ENCODE measurements at regions not wholly inside any gene's neighbourhood (a gene's known extent, or its start where the extent isn't known, plus 50 kb on each side); places are given as distances from the start of the nearest gene placed in this dataset.

- Histone ChIP-seq H3K79me2 (ENCODE audit: control insufficient read depth, insufficient read depth, low read length) (no peaks in the 10 kb centered on the region), H3K4me2 (ENCODE audit: control insufficient read depth, extremely low read depth, insufficient read depth, low read depth, low read length) (no peak overlapping the region), H3K36me3 (ENCODE audit: control insufficient read depth in 2 of 2, extremely low read depth in 1 of 2, insufficient read depth in 2 of 2, low read length in 2 of 2) (no peaks in the 10 kb centered on the region), H3K4me1 (ENCODE audit: control insufficient read depth, extremely low read depth, insufficient read depth, low read length) (peaks cover 10% of the 10 kb centered on the region), H3K9me1 (ENCODE audit: control insufficient read depth, extremely low read depth, insufficient read depth, low read length) (no peaks in the 10 kb centered on the region), H4K20me1 (ENCODE audit: control insufficient read depth, extremely low read depth, insufficient read depth, low read length) (no peaks in the 10 kb centered on the region), H3K27me3 (ENCODE audit: control insufficient read depth, extremely low read depth, insufficient read depth, low read length) (no peaks in the 10 kb centered on the region), H3K27ac (ENCODE audit: control insufficient read depth, insufficient read depth, low read length) (no peak overlapping the region), H3K9ac (ENCODE audit: control insufficient read depth, extremely low read depth, insufficient read depth, low read length) (no peak overlapping the region), H3K4me3 (ENCODE audit: control insufficient read depth in 2 of 3, extremely low read depth in 1 of 3, insufficient read depth in 2 of 3, low read depth in 1 of 3, low read length in 3 of 3) (no peak overlapping the region), H2AFZ (ENCODE audit: control insufficient read depth, low read length) (no peak overlapping the region), H3K9me3 (ENCODE audit: control insufficient read depth, low read depth, low read length) (peaks cover 1% of the 10 kb centered on the region)
- dilution Hi-C loops (cut with MboI; ENCODE audit: extremely low pct_ligation_motif_present, low sequenced_read_pairs): no loop called here
- no peak for DNase-seq (ENCODE audit: low read depth, low spot score)
- TF ChIP-seq CTCF (optimal IDR thresholded peaks at IDR 0.05 in 1 of 3, IDR thresholded peaks at IDR 0.05 in 1 of 3, conservative IDR thresholded peaks at IDR 0.05 in 1 of 3; ENCODE audit: extremely low read depth in 1 of 3, insufficient read depth in 2 of 3, low read length in 3 of 3) (no peak), EZH2 (IDR thresholded peaks at IDR 0.05; ENCODE audit: low read length) (no peak)
- no peak for FAIRE-seq
Observed at GRCh38 chr5:71832812-71833715, 114.0 kb downstream of the CARTPT start.

GRCh38 chr5:71834601-71835000 lies 115.5 kb downstream of the CARTPT start:
- no peak for DNase-seq (ENCODE audit: low read depth, low spot score)
- dilution Hi-C loops (cut with MboI; ENCODE audit: extremely low pct_ligation_motif_present, low sequenced_read_pairs): no loop called here
- Histone ChIP-seq H3K27me3 (ENCODE audit: control insufficient read depth, extremely low read depth, insufficient read depth, low read length) (no peaks in the 10 kb centered on the region), H3K4me3 (ENCODE audit: control insufficient read depth in 2 of 3, extremely low read depth in 1 of 3, insufficient read depth in 2 of 3, low read depth in 1 of 3, low read length in 3 of 3) (no peak overlapping the region), H3K4me2 (ENCODE audit: control insufficient read depth, extremely low read depth, insufficient read depth, low read depth, low read length) (no peak overlapping the region), H3K79me2 (ENCODE audit: control insufficient read depth, insufficient read depth, low read length) (no peaks in the 10 kb centered on the region), H2AFZ (ENCODE audit: control insufficient read depth, low read length) (no peak overlapping the region), H3K9me3 (ENCODE audit: control insufficient read depth, low read depth, low read length) (no peaks in the 10 kb centered on the region), H4K20me1 (ENCODE audit: control insufficient read depth, extremely low read depth, insufficient read depth, low read length) (no peaks in the 10 kb centered on the region), H3K9ac (ENCODE audit: control insufficient read depth, extremely low read depth, insufficient read depth, low read length) (no peak overlapping the region), H3K27ac (ENCODE audit: control insufficient read depth, insufficient read depth, low read length) (no peak overlapping the region), H3K9me1 (ENCODE audit: control insufficient read depth, extremely low read depth, insufficient read depth, low read length) (no peaks in the 10 kb centered on the region), H3K4me1 (ENCODE audit: control insufficient read depth, extremely low read depth, insufficient read depth, low read length) (peaks cover 6% of the 10 kb centered on the region), H3K36me3 (ENCODE audit: control insufficient read depth in 2 of 2, extremely low read depth in 1 of 2, insufficient read depth in 2 of 2, low read length in 2 of 2) (no peaks in the 10 kb centered on the region)
- FAIRE-seq: no peak
- TF ChIP-seq CTCF (optimal IDR thresholded peaks at IDR 0.05 in 1 of 3, IDR thresholded peaks at IDR 0.05 in 1 of 3, conservative IDR thresholded peaks at IDR 0.05 in 1 of 3; ENCODE audit: extremely low read depth in 1 of 3, insufficient read depth in 2 of 3, low read length in 3 of 3) (no peak), EZH2 (IDR thresholded peaks at IDR 0.05; ENCODE audit: low read length) (no peak)
